HG02571 (cell line): ENCODE measurements at regions not wholly inside any gene's neighbourhood (a gene's known extent, or its start where the extent isn't known, plus 50 kb on each side); places are given as distances from the start of the nearest gene placed in this dataset.

Experiments
- ATAC-seq: cut with Tn5 transposase; IDR thresholded peaks from one replicate; pipeline ENCODE4 v1.9.1; 2021; ENCODE audit warnings: mild to moderate bottlenecking, moderate library complexity; ENCODE audit not compliant: unreplicated experiment

GRCh38 chr2:30310371-30310770 is 79.0 kb downstream of the LBH start:
- no peak for ATAC-seq

GRCh38 chr2:30310955-30311354 is 79.6 kb downstream of the LBH start:
- peak; percentile 83 for ATAC-seq

- ATAC-seq, result no peak
Observed at GRCh38 chr2:30311711-30312110, 80.4 kb downstream of the LBH start.

- no peak for ATAC-seq
Observed at GRCh38 chr2:30312916-30313315, 81.6 kb downstream of the LBH start.

GRCh38 chr2:30314981-30315380 is 83.6 kb downstream of the LBH start:
- no peak for ATAC-seq

- no peak for ATAC-seq
Observed at GRCh38 chr2:30315391-30316063, 84.2 kb downstream of the LBH start.

GRCh38 chr2:30316408-30316807 is 85.1 kb downstream of the LBH start:
- no peak for ATAC-seq

GRCh38 chr2:30318987-30319782 is 87.9 kb downstream of the LBH start:
- no peak for ATAC-seq

GRCh38 chr2:30321466-30321865 is 90.1 kb downstream of the LBH start:
- no peak for ATAC-seq

GRCh38 chr2:30323499-30323898 is 92.2 kb downstream of the LBH start:
- ATAC-seq, result no peak

- ATAC-seq, result no peak
Observed at GRCh38 chr2:30324245-30324908, 93.0 kb downstream of the LBH start.

GRCh38 chr2:30325600-30326328 is 94.4 kb downstream of the LBH start:
- ATAC-seq, result no peak

GRCh38 chr2:30326497-30326896 is 95.2 kb downstream of the LBH start:
- ATAC-seq, result no peak

GRCh38 chr2:30331038-30331437 is 99.7 kb downstream of the LBH start:
- no peak for ATAC-seq

- no peak for ATAC-seq
Observed at GRCh38 chr2:30331869-30332268, 100.5 kb downstream of the LBH start.

GRCh38 chr2:30332791-30333453 is 101.6 kb downstream of the LBH start:
- no peak for ATAC-seq

- no peak for ATAC-seq
Observed at GRCh38 chr2:30334762-30335363, 103.5 kb downstream of the LBH start.

GRCh38 chr2:30336084-30336483 is 104.8 kb downstream of the LBH start:
- ATAC-seq, result no peak

GRCh38 chr2:30336978-30337841 is 105.9 kb downstream of the LBH start:
- ATAC-seq, result peak; percentile 92
